AG04449 (cell line): ENCODE measurements at regions not wholly inside any gene's neighbourhood (a gene's known extent, or its start where the extent isn't known, plus 50 kb on each side); places are given as distances from the start of the nearest gene placed in this dataset.

Experiments
- CTCF ChIA-PET: fragments of 350-600 bp; formaldehyde crosslinking; extraction: SDS; loops from one replicate; lab custom pipeline; 2021; ENCODE audit warnings: antibody characterized with exemption; lab: Yijun Ruan, JAX
- POLR2A ChIA-PET: fragments of 400-600, 350-600 bp; formaldehyde crosslinking; extraction: SDS; loops from one replicate; lab custom pipeline; 2020; ENCODE audit warnings: antibody characterized with exemption, inconsistent platforms; lab: Yijun Ruan, JAX
- DNase-seq: peaks from one replicate; pipeline ENCODE4 v3.0.0-alpha.2; 2010; ENCODE audit warnings: low read depth, low spot score
- H3K4me3 ChIP-seq: 2 replicates; pipeline ENCODE4 v1.5.1; 2011; ENCODE audit warnings: low read depth, mild to moderate bottlenecking, control low read depth, low read length
- CTCF ChIP-seq: IDR thresholded peaks from one replicate; pipeline ENCODE4 v1.5.1; 2011; ENCODE audit warnings: mild to moderate bottlenecking, moderate library complexity, low read length, control low read depth, inconsistent platforms; ENCODE audit not compliant: insufficient read depth; ENCODE audit errors: missing control alignments

- ChIA-PET POLR2A (no interaction called here), CTCF (interaction anchor here (0.9 to 1.3 kb wide), 2 partner anchors 14 to 364 kb away, joined by 3 read pairs; no protein-coding TSS in a partner anchor)
- no peak for DNase-seq
These were observed 63.0 kb upstream of the GPR26 start for GRCh38 chr10:123603130-123603529.

DNA sequence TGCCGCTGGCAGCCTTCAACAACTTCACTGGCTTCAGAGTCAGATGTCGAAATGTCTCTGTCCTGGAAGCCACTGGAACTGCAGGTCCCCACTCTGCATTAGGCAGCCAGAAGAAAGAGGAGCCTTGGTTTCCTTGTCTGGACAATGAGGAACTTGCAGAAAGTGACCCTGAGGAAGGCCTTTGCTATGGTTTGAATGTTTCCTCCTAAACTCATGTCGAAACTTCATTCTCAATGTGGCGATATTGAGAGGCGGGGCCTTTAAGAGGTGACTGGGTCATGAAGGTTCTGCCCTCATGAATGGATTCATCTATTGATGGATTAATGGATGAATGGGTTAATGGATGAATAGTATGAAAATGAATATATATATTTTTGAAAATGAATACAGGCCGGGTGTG, 61.6 kb upstream of the GPR26 start:
- no peak for TF ChIP-seq CTCF
- H3K4me3 ChIP-seq, result no peak overlapping the region
- DNase-seq, result no peak
- POLR2A ChIA-PET, result no interaction called here
- CTCF ChIA-PET, result interaction anchor here (1.3 kb wide), 1 partner anchor 363 kb away, joined by 3 read pairs; no protein-coding TSS in a partner anchor

More at GRCh38 chr10:123603130-123603529, 63.0 kb upstream of the GPR26 start:
- no peak for TF ChIP-seq CTCF
- H3K4me3 ChIP-seq, result no peak overlapping the region

- no peak for TF ChIP-seq CTCF
- no peak for DNase-seq
- ChIA-PET POLR2A (no interaction called here), CTCF (no interaction called here)
- no peak overlapping the region for H3K4me3 ChIP-seq
These were observed 60.1 kb upstream of the GPR26 start for GRCh38 chr10:123606006-123606405.

DNA sequence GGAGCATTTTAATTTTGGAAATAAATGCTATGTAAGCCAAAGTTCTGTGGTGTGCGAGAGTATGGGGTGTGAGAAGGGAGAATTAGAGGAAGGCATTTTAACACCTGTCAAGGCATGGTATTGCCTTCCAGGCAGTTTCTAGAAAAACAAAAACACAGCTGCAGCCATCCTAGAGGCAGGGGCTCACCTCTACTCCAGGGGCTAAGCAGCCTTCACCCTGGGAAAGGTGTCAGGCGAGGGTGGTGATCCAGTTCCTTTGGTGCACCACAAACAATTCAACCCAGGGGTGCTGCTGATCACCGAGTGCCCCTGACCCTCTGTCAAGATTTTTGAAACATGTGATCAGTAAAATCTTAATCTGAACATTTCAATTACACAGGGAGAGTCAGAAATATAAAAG, 59.2 kb upstream of the GPR26 start:
- no peak for DNase-seq
- H3K4me3 ChIP-seq, result no peak overlapping the region
- TF ChIP-seq CTCF, result no peak
- POLR2A ChIA-PET, result no interaction called here
- CTCF ChIA-PET, result no interaction called here

GRCh38 chr10:123607386-123607785, 58.8 kb upstream of the GPR26 start:
- DNase-seq, result no peak
- no peak overlapping the region for H3K4me3 ChIP-seq
- ChIA-PET POLR2A (no interaction called here), CTCF (no interaction called here)
- no peak for TF ChIP-seq CTCF

GRCh38 chr10:123608047-123608446, 58.1 kb upstream of the GPR26 start:
- no peak for DNase-seq
- H3K4me3 ChIP-seq, result no peak overlapping the region
- POLR2A ChIA-PET, result no interaction called here

More at GRCh38 chr10:123608047-123608446, 58.1 kb upstream of the GPR26 start:
- TF ChIP-seq CTCF, result no peak
- CTCF ChIA-PET, result no interaction called here
